K562 (cell line): ENCODE measurements at regions not wholly inside any gene's neighbourhood (a gene's known extent, or its start where the extent isn't known, plus 50 kb on each side); places are given as distances from the start of the nearest gene placed in this dataset.
"Not testable (repeated sequence)": the region's sequence is repeated elsewhere in the genome, so short reads cannot be mapped to it uniquely, and the experiment has no call there.

Experiments used
- ATAC-seq: fragments of 200-7000 bp; cut with Tn5 transposase; 3 replicates; pipeline ENCODE4 v1.9.1; 2020; ENCODE audit warnings: moderate library complexity
- BruUV-seq: library from RNA; stranded (reverse); fragments of 400-500 nt; replicated peaks from 2 replicates; lab custom pipeline; 2021; lab: Mats Ljungman, UMichigan
- CTCF ChIA-PET: fragments of 300-600 bp; formaldehyde crosslinking; extraction: SDS; loops from one replicate; lab custom pipeline; 2021; ENCODE audit warnings: low intra/inter-chr PET ratio; lab: Yijun Ruan, JAX
- POLR2A ChIA-PET: fragments of 300-600, 350-650 bp; sonication (Branson Sonifier 250); formaldehyde crosslinking; extraction: SDS; loops from one replicate; lab custom pipeline; 2021; ENCODE audit warnings: antibody characterized with exemption, inconsistent platforms; lab: Yijun Ruan, JAX
- DNase-seq, 4 experiments: peaks; one replicate each; pipeline versions ENCODE4 v3.0.0 to v3.0.0-alpha.2; 2011 to 2018; ENCODE audit warnings: low spot score in 3 of 4, mixed read lengths in 3 of 4; ENCODE audit errors: extremely low read depth in 1 of 4
- FAIRE-seq: peaks from 2 replicates; lab custom pipeline; 2011; peaks lifted over from hg19 to GRCh38; lab: Jason Lieb, UNC
- H2AFZ ChIP-seq: 2 replicates; pipeline ENCODE4 v1.6.0; 2011; ENCODE audit warnings: low read depth, low read length, control low read depth, inconsistent platforms
- H3K27ac ChIP-seq: fragments of 200-600 bp; 3 replicates; pipeline ENCODE4 v1.8.0; 2011; ENCODE audit warnings: low read depth, mild to moderate bottlenecking, control low read depth, inconsistent platforms, low read length, moderate library complexity, mixed read lengths; ENCODE audit errors: extremely low read depth
- H3K27me3 ChIP-seq, 2 experiments: fragments of 300-600 bp in 1 of 2; 2 replicates in 1 of 2; 3 replicates in 1 of 2; pipeline versions ENCODE4 v1.6.0 to v1.8.0; 2011; ENCODE audit warnings: inconsistent platforms in 2 of 2, low read length in 2 of 2, mild to moderate bottlenecking in 1 of 2, mixed read lengths in 1 of 2, moderate library complexity in 1 of 2; ENCODE audit not compliant: control insufficient read depth in 2 of 2, insufficient read depth in 2 of 2
- H3K36me3 ChIP-seq: fragments of 300-600 bp; 3 replicates; pipeline ENCODE4 v1.8.0; 2011; ENCODE audit warnings: mild to moderate bottlenecking, low read length, inconsistent platforms; ENCODE audit not compliant: control insufficient read depth, insufficient read depth
- H3K4me1 ChIP-seq, 2 experiments: fragments of 200-600 bp in 1 of 2; replicated peaks in 1 of 2; 2 replicates in 1 of 2; 3 replicates in 1 of 2; pipeline versions ENCODE4 v1.5.1 to v1.8.0; 2011; ENCODE audit warnings: inconsistent platforms in 2 of 2, low read length in 2 of 2, mild to moderate bottlenecking in 1 of 2, mixed read lengths in 1 of 2, moderate library complexity in 1 of 2; ENCODE audit not compliant: control insufficient read depth in 2 of 2, insufficient read depth in 2 of 2
- H3K4me2 ChIP-seq: 2 replicates; pipeline ENCODE4 v1.6.1; 2011; ENCODE audit warnings: low read length, control low read depth, inconsistent platforms, mixed read lengths; ENCODE audit not compliant: insufficient read depth
- H3K4me3 ChIP-seq: fragments of 200-600 bp; sonication (generic), shearing (Covaris generic); 2 replicates; pipeline ENCODE4 v1.5.1; 2016; ENCODE audit warnings: control low read depth, inconsistent platforms
- H3K79me2 ChIP-seq: fragments of 200-600 bp; 3 replicates; pipeline ENCODE4 v1.8.0; 2011; ENCODE audit warnings: low read length, inconsistent platforms; ENCODE audit not compliant: control insufficient read depth, insufficient read depth
- H3K9ac ChIP-seq, 2 experiments: 2 replicates each; pipeline versions ENCODE4 v1.6.0 to v1.6.1; 2011; ENCODE audit warnings: low read depth in 2 of 2, low read length in 2 of 2, control low read depth in 1 of 2, inconsistent platforms in 1 of 2, mild to moderate bottlenecking in 1 of 2, mixed read lengths in 1 of 2; ENCODE audit not compliant: insufficient read depth in 1 of 2
- H3K9me1 ChIP-seq: one replicate; pipeline ENCODE4 v1.6.0; 2011; ENCODE audit warnings: inconsistent platforms, mild to moderate bottlenecking, low read length, moderate library complexity; ENCODE audit not compliant: control insufficient read depth, insufficient read depth
- H3K9me3 ChIP-seq: replicated peaks from 2 replicates; pipeline ENCODE4 v1.5.1; 2011; ENCODE audit warnings: low read depth, low read length, inconsistent platforms; ENCODE audit not compliant: control insufficient read depth, insufficient read depth
- H4K20me1 ChIP-seq: replicated peaks from 2 replicates; pipeline ENCODE4 v1.6.1; 2011; ENCODE audit warnings: low read length, inconsistent platforms, mixed read lengths; ENCODE audit not compliant: control insufficient read depth, insufficient read depth
- CHD2 ChIP-seq: IDR thresholded peaks from 2 replicates; pipeline ENCODE4 v1.6.1; 2011; ENCODE audit warnings: low read depth, low read length
- DACH1 ChIP-seq: fragments of 450-650 bp; IDR thresholded peaks from 2 replicates; pipeline ENCODE4 v1.6.1; 2018; ENCODE audit not compliant: partially characterized antibody
- ESRRA ChIP-seq: fragments of 450-650 bp; IDR thresholded peaks from 2 replicates; pipeline ENCODE4 v1.6.1; 2014; ENCODE audit warnings: low read depth, mild to moderate bottlenecking, moderate library complexity, borderline replicate concordance
- NCOR1 ChIP-seq: fragments of 450-650 bp; IDR thresholded peaks from 2 replicates; pipeline ENCODE4 v1.6.1; 2016; ENCODE audit warnings: mild to moderate bottlenecking, moderate library complexity
- PML ChIP-seq: IDR thresholded peaks from 2 replicates; pipeline ENCODE4 v1.6.1; 2012; ENCODE audit warnings: low read length, inconsistent platforms
- TAL1 ChIP-seq: fragments of 450-650 bp; IDR thresholded peaks from 2 replicates; pipeline ENCODE4 v1.6.1; 2016; ENCODE audit warnings: mild to moderate bottlenecking
- WGBS: fragments of 100-300 bp; shearing (Covaris generic); methylation state at CpG from one replicate; pipeline ENCODE4 v1.1.6; 2016; ENCODE audit warnings: low coverage, mixed read lengths; ENCODE audit not compliant: insufficient coverage; ENCODE audit errors: missing lambda C conversion rate; 5-methylcytosine and 5-hydroxymethylcytosine counted together
- in situ Hi-C: fragments of 300-500 bp; cut with MboI; formaldehyde crosslinking; loops from 4 replicates; pipeline ENCODE4 v1.15.0; 2018; ENCODE audit warnings: inconsistent platforms, mixed read lengths
- intact Hi-C: fragments of 100-400 bp; cut with micrococcal nuclease; formaldehyde crosslinking; loops from 2 replicates; pipeline ENCODE4 v1.14.2; 2022
- TF ChIP-seq, protein P1 (sequence below), 2 experiments: fragments of 450-650 bp; formaldehyde crosslinking in 1 of 2; IDR thresholded peaks; 2 replicates each; pipeline versions ENCODE4 v1.4.0 to v1.6.1; 2014 to 2020; ENCODE audit warnings: mild to moderate bottlenecking in 2 of 2, borderline replicate concordance in 1 of 2, low read depth in 1 of 2
- TF ChIP-seq, protein P2 (sequence below): fragments of 450-650 bp; IDR thresholded peaks from 2 replicates; pipeline ENCODE4 v1.6.1; 2016; ENCODE audit warnings: antibody characterized with exemption
- TF ChIP-seq, protein P3 (sequence below): sonication (generic); IDR thresholded peaks from 2 replicates; pipeline ENCODE4 v1.6.1; 2016

DNA sequence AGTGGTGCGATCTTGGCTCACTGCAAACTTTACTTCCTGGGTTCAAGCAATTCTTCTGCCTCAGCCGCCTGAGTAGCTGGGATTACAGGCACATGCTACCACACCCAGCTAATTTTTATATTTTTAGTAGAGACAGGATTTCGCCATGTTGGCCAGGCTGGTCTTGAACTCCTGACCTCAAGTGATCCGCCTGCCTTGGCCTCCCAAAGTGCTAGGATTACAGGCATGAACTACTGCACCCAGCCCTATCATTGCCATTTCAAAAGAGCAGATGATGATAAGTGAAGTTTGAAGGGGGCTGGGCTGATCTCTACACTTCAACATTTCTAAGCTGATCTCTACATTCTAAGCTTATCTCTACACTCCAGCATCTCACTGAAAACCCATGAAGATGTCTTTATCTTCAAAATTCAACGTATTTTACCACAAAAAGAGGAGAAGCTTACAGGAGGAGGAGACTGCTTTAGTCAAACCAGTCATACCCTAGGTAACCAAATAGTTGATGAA is 94.4 kb upstream of the BARHL2 start:
- intact Hi-C loops: loop anchor here (5.0 to 10.0 kb wide), 2 partner anchors 89 to 213 kb away; partner anchors contain the start of gene ZNF644
- H3K9me1 ChIP-seq, H3K9ac ChIP-seq, CTCF ChIA-PET, in situ Hi-C loops, H3K4me3 ChIP-seq, BruUV-seq, H3K9me3 ChIP-seq, H4K20me1 ChIP-seq, H2AFZ ChIP-seq, H3K36me3 ChIP-seq, H3K27me3 ChIP-seq, H3K79me2 ChIP-seq: not testable (repeated sequence)
- peaks cover 13 to 27% of the 10 kb centered on the region in 2 experiments; a peak in 4 of 5 replicates for H3K4me1 ChIP-seq
- DNase-seq: peak; percentile 70 to 92 (median 78)
- peak overlapping the region; percentile 22; the same call in 2 of the 3 replicates for H3K27ac ChIP-seq
- POLR2A ChIA-PET: interaction anchor here (0.6 to 1.3 kb wide), 5 partner anchors 16 to 44 kb away, joined by 3 to 4 read pairs (median 3); no protein-coding TSS in a partner anchor
- peak overlapping the region; percentile 11; the same call in 1 of the 2 replicates for H3K4me2 ChIP-seq
- WGBS: 6% methylated on average over 5 of the region's 5 CpGs
- peak; percentile 89 for FAIRE-seq
- ATAC-seq: peak; percentile 96
- TF ChIP-seq, protein P1, sequence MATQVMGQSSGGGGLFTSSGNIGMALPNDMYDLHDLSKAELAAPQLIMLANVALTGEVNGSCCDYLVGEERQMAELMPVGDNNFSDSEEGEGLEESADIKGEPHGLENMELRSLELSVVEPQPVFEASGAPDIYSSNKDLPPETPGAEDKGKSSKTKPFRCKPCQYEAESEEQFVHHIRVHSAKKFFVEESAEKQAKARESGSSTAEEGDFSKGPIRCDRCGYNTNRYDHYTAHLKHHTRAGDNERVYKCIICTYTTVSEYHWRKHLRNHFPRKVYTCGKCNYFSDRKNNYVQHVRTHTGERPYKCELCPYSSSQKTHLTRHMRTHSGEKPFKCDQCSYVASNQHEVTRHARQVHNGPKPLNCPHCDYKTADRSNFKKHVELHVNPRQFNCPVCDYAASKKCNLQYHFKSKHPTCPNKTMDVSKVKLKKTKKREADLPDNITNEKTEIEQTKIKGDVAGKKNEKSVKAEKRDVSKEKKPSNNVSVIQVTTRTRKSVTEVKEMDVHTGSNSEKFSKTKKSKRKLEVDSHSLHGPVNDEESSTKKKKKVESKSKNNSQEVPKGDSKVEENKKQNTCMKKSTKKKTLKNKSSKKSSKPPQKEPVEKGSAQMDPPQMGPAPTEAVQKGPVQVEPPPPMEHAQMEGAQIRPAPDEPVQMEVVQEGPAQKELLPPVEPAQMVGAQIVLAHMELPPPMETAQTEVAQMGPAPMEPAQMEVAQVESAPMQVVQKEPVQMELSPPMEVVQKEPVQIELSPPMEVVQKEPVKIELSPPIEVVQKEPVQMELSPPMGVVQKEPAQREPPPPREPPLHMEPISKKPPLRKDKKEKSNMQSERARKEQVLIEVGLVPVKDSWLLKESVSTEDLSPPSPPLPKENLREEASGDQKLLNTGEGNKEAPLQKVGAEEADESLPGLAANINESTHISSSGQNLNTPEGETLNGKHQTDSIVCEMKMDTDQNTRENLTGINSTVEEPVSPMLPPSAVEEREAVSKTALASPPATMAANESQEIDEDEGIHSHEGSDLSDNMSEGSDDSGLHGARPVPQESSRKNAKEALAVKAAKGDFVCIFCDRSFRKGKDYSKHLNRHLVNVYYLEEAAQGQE (IDR thresholded peaks at IDR 0.05; ENCODE audit: borderline replicate concordance): peak; percentile 13; the same call in 1 of the 2 replicates
- TF ChIP-seq, protein P1 (CRISPR knock-in tag; IDR thresholded peaks at IDR 0.05; ENCODE audit: low read depth): not testable (repeated sequence)
- TF ChIP-seq PML (peak; percentile 85), NCOR1 (peak; percentile 93), TAL1 (peak; percentile 91), ESRRA (peak; percentile 72; the same call in 1 of the 2 replicates), CHD2 (peak; percentile 19; the same call in 1 of the 2 replicates), DACH1 (peak; percentile 44)
- TF ChIP-seq, protein P2, sequence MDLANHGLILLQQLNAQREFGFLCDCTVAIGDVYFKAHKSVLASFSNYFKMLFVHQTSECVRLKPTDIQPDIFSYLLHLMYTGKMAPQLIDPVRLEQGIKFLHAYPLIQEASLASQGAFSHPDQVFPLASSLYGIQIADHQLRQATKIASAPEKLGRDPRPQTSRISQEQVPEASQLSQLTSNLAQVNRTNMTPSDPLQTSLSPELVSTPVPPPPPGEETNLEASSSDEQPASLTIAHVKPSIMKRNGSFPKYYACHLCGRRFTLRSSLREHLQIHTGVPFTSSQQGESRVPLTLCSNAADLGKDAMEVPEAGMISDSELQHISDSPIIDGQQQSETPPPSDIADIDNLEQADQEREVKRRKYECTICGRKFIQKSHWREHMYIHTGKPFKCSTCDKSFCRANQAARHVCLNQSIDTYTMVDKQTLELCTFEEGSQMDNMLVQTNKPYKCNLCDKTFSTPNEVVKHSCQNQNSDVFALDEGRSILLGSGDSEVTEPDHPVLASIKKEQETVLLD: peak; percentile 65; the same call in 1 of the 2 replicates
- TF ChIP-seq, protein P3, sequence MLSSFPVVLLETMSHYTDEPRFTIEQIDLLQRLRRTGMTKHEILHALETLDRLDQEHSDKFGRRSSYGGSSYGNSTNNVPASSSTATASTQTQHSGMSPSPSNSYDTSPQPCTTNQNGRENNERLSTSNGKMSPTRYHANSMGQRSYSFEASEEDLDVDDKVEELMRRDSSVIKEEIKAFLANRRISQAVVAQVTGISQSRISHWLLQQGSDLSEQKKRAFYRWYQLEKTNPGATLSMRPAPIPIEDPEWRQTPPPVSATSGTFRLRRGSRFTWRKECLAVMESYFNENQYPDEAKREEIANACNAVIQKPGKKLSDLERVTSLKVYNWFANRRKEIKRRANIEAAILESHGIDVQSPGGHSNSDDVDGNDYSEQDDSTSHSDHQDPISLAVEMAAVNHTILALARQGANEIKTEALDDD: peak; percentile 99
